Ishikawa (cell line): ENCODE measurements at regions not wholly inside any gene's neighbourhood (a gene's known extent, or its start where the extent isn't known, plus 50 kb on each side); places are given as distances from the start of the nearest gene placed in this dataset.

Source experiments
- CREB1 ChIP-seq: IDR thresholded peaks from 2 replicates; pipeline ENCODE4 v1.6.1; 2012; ENCODE audit warnings: low read depth
- EGR1 ChIP-seq: IDR thresholded peaks from 2 replicates; pipeline ENCODE4 v1.6.1; 2012
- EP300 ChIP-seq: IDR thresholded peaks from 2 replicates; pipeline ENCODE4 v1.6.1; 2012; ENCODE audit warnings: borderline replicate concordance
- FOXM1 ChIP-seq: IDR thresholded peaks from 2 replicates; pipeline ENCODE4 v1.6.1; 2012; ENCODE audit warnings: low read depth, borderline replicate concordance
- NFIC ChIP-seq: IDR thresholded peaks from 2 replicates; pipeline ENCODE4 v1.6.1; 2012
- RAD21 ChIP-seq: IDR thresholded peaks from 2 replicates; pipeline ENCODE4 v1.6.1; 2012; ENCODE audit warnings: low read depth
- TAF1 ChIP-seq: IDR thresholded peaks from 2 replicates; pipeline ENCODE4 v1.6.1; 2012; ENCODE audit warnings: low read depth, mild to moderate bottlenecking
- TCF12 ChIP-seq: IDR thresholded peaks from 2 replicates; pipeline ENCODE4 v1.6.1; 2012; ENCODE audit warnings: low read depth
- TEAD4 ChIP-seq: IDR thresholded peaks from 2 replicates; pipeline ENCODE4 v1.6.1; 2012
- YY1 ChIP-seq: IDR thresholded peaks from 2 replicates; pipeline ENCODE4 v1.6.1; 2012; ENCODE audit warnings: low read depth
- TF ChIP-seq, protein P1 (sequence below): IDR thresholded peaks from 2 replicates; pipeline ENCODE4 v1.6.1; 2012; ENCODE audit warnings: low read depth, mild to moderate bottlenecking
- TF ChIP-seq, protein P2 (sequence below): IDR thresholded peaks from 2 replicates; pipeline ENCODE4 v1.6.1; 2012

DNA sequence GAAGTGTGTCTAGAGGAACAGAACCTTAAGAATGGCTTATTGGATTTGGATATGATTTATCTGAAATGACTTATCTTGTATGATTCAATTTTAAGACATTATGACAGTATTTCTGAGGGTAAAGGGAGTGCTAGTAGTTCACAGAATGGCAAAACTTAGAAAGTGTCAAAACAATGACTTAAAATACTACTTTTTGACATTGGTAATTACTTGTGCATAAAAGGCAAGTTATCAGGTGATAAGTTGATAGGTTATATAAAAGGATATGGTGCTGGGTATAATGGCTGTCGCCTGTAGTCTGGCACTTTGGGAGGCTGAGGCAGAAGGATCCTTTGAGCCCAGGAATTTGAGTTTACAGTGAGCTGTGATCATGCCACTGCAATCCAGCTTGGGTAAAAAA is 494.4 kb downstream of the CDH9 start:
- no peak for TF ChIP-seq TEAD4
- TF ChIP-seq, protein P1, sequence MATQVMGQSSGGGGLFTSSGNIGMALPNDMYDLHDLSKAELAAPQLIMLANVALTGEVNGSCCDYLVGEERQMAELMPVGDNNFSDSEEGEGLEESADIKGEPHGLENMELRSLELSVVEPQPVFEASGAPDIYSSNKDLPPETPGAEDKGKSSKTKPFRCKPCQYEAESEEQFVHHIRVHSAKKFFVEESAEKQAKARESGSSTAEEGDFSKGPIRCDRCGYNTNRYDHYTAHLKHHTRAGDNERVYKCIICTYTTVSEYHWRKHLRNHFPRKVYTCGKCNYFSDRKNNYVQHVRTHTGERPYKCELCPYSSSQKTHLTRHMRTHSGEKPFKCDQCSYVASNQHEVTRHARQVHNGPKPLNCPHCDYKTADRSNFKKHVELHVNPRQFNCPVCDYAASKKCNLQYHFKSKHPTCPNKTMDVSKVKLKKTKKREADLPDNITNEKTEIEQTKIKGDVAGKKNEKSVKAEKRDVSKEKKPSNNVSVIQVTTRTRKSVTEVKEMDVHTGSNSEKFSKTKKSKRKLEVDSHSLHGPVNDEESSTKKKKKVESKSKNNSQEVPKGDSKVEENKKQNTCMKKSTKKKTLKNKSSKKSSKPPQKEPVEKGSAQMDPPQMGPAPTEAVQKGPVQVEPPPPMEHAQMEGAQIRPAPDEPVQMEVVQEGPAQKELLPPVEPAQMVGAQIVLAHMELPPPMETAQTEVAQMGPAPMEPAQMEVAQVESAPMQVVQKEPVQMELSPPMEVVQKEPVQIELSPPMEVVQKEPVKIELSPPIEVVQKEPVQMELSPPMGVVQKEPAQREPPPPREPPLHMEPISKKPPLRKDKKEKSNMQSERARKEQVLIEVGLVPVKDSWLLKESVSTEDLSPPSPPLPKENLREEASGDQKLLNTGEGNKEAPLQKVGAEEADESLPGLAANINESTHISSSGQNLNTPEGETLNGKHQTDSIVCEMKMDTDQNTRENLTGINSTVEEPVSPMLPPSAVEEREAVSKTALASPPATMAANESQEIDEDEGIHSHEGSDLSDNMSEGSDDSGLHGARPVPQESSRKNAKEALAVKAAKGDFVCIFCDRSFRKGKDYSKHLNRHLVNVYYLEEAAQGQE, result no peak
- no peak for TF ChIP-seq EP300
- TF ChIP-seq NFIC, result no peak
- TF ChIP-seq RAD21, result no peak
- TF ChIP-seq, protein P2, sequence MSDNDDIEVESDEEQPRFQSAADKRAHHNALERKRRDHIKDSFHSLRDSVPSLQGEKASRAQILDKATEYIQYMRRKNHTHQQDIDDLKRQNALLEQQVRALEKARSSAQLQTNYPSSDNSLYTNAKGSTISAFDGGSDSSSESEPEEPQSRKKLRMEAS, result no peak
- TF ChIP-seq YY1, result no peak
- TF ChIP-seq FOXM1, result no peak
- TF ChIP-seq CREB1, result no peak
- TF ChIP-seq TCF12, result no peak
- TF ChIP-seq EGR1, result no peak
- TF ChIP-seq TAF1, result no peak
